Renal cortex interstitium (tissue), 11 donors: ENCODE measurements at regions not wholly inside any gene's neighbourhood (a gene's known extent, or its start where the extent isn't known, plus 50 kb on each side); places are given as distances from the start of the nearest gene placed in this dataset.
"Not testable (repeated sequence)": the region's sequence is repeated elsewhere in the genome, so short reads cannot be mapped to it uniquely, and the experiment has no call there.

Source experiments
- DNase-seq, 11 donors: peaks; one replicate each; pipeline ENCODE4 v3.0.0-alpha.2; 2013; ENCODE audit warnings: low read depth in 9 of 11, low spot score in 4 of 11; ENCODE audit errors: extremely low read depth in 1 of 11

DNA sequence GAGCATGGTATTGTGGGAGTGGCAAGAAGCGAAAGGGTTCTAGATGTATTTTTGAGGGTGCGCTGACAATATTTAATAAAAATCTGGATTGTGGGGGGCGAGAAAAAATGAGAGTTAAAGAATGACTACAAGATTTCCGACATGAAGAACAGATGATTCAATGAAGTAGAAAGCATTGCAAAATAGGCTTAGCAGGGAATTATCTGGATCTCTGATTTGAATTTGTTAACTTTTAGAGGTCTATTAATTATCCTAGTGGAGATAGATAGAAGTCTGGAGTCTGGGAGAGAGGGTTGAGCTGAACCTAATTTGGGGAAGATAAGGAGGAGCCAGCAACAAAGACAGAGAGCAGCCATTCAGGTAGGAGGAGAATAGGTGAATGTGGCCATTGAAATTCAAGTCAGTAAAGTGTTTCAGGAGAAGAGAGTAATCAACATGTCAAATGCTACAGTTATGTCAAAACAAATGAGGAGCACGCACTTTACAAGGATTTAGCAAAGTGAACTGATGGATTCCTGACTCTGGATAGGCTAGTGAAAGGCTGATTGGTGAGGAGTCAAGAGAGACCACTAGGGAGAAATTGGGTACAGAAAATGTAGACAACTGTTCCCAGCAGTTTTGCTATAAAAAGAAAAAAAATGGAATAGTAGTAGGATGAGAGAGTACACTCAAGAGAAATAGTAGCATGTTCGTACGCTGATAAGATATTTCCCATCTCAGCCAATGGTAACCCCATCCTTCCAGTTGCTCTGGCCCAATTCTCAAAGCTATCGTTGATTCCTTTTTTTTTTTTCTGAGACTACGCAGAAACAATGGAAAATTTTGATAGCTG lies 393.2 kb upstream of the CXADR start:
- no peak for DNase-seq

DNA sequence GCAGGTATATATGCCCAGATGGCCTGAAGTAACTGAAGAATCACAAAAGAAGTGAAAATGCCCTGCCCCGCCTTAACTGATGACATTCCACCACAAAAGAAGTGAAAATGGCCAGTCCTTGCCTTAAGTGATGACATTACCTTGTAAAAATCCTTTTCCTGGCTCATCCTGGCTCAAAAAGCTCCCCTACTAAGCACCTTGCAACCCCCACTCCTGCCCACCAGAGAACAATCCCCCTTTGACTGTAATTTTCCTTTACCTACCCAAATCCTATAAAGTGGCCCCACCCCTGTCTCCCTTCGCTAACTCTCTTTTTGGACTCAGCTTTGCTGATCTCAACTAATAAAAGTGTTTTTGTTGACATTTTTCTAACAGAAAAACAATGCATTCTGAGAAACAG lies 385.4 kb upstream of the CXADR start:
- DNase-seq, result not testable (repeated sequence)

DNA sequence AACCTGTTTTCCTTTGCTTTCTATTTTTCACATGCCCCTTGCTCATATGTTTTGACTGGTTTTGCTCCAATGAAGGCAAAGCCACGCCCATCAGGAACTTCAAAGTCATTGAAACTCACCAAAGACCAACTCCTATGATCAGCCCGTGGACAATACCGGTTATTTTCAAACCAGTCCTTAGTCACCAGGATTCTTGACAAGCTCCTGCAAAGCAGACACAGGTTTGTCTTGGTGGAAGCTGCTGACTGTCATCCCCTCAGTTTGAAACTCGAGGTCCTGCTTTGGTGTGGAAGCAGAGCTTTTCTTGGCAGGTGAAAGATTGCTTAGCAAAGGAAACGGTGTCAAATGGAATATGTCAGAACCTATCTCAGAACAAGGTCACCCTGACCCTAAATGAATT lies 384.7 kb upstream of the CXADR start:
- no peak for DNase-seq

DNA sequence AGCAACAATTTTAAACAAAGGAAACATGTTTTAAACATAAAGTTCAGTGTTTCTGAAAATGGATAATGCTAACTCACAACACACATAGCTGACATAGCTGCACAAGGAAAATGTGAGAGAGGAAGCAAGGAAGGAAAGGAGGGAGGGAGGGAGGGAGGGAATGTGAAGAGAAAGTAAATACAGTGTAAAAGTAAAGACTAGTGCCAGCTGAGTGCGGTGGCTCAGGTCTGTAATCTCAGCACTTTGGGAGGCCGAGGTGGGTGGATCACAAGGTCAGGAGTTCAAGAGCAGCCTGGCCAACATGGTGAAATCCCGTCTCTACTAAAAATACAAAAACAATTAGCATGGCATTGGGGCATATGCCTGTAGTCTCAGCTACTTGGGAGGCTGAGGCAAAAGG lies 373.7 kb upstream of the CXADR start:
- not testable (repeated sequence) for DNase-seq

DNA sequence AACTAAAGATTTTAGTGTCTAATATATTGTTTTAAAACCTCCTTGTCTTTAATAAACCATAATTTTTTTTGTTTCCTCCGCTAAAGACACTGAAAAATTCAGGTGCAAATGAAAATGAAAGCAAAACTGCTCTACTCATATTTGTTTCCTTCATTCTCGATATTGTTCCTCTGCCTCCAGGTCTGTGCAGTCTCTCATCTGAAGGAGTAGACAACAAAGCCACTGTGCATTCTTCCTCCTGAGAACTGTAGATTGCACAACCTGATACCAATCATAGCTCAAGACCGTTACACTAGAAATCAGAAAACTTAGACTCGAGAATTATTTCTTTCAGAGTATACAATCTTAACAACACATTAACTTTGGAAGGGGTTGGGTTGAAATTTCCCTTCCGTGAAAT lies 373.1 kb upstream of the CXADR start:
- no peak for DNase-seq

DNA sequence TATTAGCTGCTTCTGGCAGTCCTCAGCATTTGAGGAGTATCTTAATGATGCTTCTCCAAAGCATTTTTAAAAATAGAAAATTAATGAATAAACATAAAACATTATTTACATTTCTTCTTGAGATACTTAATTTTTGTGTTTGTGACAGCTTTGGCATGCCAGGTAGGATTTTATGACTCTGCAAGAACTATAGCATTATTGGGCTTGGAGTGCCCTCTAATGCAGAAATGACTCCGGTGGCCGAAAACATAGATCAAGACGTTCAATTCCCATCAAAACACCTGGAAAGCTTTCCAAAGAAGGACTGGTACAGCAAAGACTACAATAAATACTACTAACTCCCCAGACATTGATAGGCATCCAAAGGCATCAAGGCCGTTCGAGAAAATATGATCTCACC lies 366.4 kb upstream of the CXADR start:
- no peak for DNase-seq

DNA sequence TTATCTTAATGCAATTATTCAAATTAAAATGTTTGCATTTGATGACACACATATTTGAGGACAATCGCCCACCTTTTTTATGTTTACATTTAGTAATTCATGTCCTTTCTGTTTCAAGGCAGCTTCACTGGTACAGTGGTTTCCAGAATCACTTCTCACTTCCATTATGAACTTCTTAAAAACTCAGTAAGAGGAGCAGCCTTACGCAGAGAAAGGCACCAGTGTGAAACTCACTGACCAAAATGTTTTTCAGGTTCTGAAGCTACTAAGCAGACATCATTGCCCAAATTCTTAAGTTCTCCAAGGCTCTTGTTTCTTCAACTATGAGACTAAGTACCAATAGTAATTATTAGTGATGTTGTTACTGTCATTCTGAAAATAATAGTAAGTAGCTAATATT lies 353.1 kb upstream of the CXADR start:
- DNase-seq, result no peak

DNA sequence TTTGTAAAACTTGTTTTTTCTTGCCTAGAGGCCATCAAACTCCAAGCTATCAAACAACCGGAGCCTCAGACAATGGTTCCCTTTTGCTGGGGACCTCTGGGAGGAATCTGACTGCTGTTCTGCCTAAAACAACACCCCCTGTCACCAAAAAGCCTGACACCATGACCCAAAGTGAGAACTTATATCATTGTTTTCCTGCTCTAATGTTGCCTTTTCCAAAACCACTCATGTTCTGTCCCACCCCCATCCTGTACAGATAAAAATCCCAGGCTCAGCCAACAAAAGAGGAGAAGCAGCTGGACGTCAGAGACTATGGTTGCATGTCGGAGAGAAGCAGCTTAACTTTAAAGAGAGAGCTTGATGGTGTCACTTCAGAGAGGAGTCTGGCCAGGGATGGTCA lies 327.2 kb upstream of the CXADR start:
- peak in 6 of 11 donors; percentile 1 to 16 (median 10) for DNase-seq

DNA sequence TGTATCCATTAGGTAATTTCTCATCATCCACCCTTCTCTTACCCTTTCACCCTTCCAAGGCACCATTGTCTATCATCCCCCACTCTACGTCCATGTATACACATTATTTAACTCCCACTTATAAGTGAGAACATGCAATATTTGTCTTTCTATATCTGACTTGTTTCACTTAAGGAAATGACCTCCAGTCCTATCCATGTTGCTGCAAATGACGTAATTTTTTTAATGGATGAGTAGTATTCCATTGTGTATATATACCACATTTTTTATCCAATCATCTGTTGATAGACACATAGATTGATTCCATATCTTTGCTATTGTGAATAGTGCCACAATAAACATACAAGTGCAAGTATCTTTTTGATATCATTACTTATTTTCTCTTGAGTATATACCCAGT lies 322.9 kb upstream of the CXADR start:
- no peak for DNase-seq

DNA sequence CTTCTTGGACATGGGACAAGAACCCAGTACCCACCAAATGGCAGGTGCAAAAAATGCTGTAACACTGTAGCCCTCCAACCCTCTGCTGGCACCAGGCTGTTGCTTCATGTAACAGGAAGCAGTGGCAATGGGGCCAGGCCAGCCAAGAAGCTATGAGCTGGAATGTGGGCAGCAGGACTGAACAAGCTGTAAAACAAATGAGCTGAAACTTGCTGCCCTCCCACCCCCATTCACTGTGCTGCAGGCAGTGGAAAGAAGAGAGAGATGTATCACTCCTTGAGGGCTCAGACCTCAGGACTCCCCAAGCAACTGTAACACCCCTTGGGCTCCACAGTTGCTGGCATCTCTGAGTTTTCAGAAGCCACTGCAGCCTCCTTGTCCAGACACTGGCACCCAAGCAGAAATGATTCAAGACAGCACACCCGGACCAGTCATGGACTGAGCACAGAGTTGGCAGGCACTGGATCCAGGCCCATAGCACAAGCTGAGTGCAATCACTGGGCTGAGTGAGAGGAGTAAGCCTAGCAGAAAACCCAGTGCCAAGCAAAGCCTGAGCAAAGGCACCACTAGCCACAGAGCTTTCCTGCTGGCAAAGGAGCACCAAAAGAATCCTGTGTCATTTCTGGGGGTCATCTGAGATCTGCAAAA lies 321.4 kb upstream of the CXADR start:
- DNase-seq, result no peak

DNA sequence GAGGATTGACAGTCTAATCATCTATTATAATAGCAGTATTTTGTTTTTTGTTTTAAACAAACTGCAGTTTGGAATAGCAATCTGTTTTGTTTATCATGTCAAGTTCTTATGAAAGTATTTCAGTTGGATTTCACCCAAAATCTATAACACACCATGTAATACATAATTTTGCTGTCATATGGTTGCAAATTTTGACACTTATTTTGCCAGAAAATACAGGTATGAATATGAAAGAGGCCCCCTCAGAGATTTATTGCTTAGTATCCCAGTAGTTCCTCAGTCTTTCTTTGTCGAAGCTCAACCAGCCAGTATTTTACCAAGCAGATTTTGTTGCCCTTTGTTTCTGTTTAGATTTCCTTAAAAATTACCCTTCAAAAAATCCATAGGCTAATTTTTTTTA lies 317.5 kb upstream of the CXADR start:
- DNase-seq, result no peak

DNA sequence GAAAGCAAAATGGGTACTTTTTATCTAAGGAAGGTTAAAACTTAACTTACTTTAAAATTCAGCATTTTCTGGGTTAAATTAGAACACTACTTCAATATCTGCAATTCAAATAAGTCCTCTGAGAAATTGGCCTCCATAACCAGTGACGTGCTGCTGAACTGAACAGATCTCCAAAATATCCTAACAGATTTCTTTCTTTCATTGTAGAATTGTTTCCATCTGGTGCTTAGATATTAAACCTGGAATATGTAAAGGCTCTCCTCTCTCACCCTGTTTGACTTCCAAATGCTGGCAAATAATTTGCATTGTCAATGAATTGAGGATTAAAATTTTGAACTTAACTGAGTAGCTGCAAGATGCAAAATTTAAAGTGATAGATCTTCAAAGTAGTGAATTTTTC lies 316.9 kb upstream of the CXADR start:
- DNase-seq, result no peak

DNA sequence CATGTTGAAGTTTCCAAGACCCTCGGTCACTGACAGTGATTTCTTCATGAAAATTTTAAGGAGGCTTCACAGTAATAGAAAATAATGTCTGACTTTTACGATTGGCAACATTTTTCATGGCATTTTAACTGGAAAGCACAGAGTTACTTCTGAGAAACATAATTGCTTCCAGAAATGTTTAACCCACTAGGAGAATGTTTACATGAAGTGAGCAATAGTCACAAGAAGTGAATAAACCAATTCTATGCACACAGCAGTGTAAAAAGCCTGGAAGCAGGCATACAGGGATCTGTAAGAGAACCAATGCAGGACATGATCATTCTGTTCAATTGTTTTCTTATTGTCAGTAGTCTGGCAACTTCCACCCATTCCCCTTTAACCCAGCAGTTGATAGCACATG lies 316.2 kb upstream of the CXADR start:
- DNase-seq, result no peak

DNA sequence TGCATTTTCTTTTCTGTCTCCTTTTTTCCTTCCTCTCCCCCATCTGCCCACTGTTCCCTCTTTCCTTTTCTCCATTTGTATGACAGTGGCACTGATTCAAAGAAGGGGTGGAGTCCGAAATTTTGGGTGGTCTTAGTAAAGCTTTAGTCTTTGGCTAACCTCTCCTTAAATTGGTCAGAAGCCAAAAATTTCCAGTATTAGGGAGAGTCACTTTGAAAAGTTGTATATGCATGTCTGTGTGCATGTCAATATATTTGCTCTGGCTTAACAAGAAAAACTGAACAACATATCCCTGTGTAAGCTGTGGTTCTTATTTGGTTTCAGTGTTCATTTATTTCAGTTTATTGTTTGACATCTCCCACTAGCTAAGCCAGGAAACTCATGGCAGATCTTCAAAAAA lies 314.8 kb upstream of the CXADR start:
- DNase-seq, result no peak

DNA sequence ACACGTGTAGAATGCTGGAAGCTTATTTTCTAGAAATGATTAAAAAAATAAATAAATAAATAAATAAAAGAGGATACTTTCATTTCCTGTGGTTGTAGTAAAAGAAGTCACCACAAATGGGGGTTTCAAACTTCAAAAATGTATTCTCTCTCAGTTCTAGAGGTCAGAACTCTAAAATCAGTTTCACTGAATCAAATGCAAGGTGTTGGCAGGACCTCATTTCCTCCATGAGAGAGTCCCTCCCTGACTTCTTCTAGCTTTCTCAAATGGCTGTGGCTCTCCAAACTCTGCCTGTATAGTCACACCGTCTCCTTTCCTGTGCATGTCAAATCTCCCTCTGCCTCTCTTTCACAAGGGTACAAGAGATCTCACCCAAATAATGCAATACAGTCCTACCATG lies 312.6 kb upstream of the CXADR start:
- no peak for DNase-seq

DNA sequence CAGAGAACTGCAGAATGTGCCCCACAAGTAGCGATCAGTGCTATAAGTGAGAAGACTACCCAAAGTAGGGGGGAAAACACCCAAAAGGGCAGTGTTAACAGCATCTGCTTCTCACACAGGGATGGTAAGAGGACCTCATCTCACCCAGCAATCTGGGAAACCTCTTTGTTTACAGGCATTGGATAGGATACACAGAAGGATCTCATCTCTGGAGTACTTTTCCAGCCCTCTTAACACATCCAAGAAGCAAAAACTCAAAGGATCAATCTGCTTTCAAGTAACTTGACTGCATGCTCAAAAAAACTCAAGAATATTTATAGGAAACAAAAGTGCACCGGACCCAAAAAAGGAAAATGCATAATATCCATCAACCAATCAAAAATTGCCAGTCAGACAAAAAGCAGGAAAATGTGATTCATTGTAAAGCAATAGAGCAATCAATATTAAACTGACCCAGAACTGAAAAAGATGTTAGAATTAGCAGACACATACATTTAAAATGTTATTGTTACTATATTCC lies 311.0 kb upstream of the CXADR start:
- no peak for DNase-seq

DNA sequence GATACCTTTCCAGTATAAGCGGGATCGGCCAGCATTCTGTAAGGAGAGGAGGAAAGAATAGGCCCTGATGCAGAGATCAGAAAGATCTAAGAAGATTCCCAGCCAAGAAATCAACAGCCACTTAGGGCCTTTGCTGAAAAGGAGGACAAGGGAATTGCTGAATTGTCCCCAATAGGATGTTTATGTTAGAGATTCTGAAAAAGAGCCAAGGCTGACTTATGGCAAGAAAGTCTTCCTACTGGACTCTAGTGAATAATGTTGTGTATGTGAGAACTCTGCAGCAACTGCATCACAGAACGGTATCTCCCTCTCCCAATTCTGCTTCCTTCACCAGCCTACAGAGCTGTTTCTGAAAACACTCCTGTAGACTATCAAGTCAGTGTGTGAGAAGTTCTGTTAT lies 298.0 kb upstream of the CXADR start:
- DNase-seq, result no peak

DNA sequence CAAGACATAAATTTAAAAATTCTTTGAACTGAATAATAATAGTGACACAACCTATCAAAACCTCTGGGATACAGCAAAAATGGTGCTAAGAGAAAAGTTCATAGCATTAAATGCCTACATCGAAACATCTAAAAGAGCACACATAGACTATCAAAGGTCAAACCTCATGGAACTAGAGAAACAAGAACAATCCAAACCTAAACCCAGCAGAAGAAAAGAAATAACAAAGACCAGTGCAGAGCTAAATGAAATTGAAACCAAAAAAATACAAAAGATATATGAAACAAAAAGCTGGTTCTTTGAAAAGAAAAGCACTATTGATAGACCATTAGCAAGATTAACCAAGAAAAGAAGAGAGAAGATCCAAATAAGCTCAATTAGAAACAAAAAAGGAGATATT lies 293.8 kb upstream of the CXADR start:
- DNase-seq, result not testable (repeated sequence)

DNA sequence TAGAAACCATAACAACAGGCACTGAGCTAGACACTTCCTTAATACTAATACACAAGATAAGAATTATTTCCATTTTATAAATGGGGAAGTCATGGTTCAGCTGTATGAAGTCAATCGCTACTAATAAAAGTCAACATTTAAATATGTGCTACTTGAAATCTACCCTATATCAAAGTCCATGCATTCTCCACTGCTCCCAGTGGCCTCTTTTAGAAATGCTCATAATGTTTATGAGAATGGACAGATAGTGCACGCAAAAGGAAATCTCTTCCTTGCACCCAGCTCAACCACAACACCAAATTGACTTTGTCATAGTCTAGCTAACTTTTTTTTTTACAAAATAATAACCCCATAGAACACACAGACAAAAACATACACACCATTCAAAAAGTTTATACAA lies 281.7 kb upstream of the CXADR start:
- no peak for DNase-seq

DNA sequence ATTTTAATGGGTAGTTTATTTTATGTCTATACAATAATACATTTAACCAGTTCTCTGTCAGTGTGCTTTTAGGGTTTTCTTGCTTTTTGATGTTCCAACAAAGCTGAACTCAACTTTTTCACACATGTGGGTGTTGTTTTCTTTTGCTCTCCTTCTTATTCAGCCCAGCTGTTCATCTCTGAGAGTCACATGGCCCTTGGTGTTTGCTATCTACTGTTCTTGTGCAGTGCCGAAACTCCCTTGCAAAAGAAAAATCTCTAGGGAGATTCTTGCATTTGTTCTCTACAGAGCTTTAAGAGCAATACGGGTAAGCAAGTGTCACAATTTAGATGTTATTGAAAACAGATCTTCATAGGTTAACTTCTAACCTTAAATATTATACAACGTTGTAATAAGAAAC lies 281.1 kb upstream of the CXADR start:
- no peak for DNase-seq

DNA sequence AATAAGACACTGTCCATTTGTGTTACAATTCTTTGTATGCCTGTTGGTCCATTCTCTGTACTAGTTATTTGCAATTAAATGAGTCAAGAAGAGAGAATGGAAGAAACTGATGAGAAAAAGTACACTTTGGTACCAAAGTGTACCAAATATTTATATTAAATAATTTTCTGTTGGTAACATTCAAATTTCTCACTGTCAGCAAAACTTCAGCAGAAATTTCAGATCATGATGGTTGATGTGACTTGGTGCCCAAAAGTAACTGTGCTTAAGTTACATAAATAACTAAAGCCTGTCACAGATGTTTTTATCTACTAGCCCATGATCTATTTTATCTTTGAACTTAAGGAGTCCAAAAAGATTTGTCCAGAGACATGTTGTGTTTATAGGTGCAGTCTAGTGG lies 274.4 kb upstream of the CXADR start:
- DNase-seq, result no peak
